WI38 (cell line): ENCODE measurements at regions not wholly inside any gene's neighbourhood (a gene's known extent, or its start where the extent isn't known, plus 50 kb on each side); places are given as distances from the start of the nearest gene placed in this dataset.

ENCODE experiments used
- H3K4me3 ChIP-seq: 2 replicates; pipeline ENCODE4 v1.5.1; 2011; ENCODE audit warnings: low read depth, mild to moderate bottlenecking, control low read depth, low read length
- CTCF ChIP-seq: IDR thresholded peaks from 2 replicates; pipeline ENCODE4 v1.5.1; 2012; ENCODE audit warnings: low read depth, mild to moderate bottlenecking, control low read depth, low read length

GRCh38 chr6:4354181-4354580 lies 218.8 kb upstream of the ECI2 start:
- H3K4me3 ChIP-seq = no peak overlapping the region
- no peak for TF ChIP-seq CTCF

GRCh38 chr6:4352731-4353130 lies 217.4 kb upstream of the ECI2 start:
- TF ChIP-seq CTCF = no peak
- no peak overlapping the region for H3K4me3 ChIP-seq

GRCh38 chr6:4352322-4352669 lies 216.9 kb upstream of the ECI2 start:
- H3K4me3 ChIP-seq = peak overlapping the region; percentile 39
- TF ChIP-seq CTCF = no peak

- H3K4me3 ChIP-seq = peak overlapping the region; percentile 39
- no peak for TF ChIP-seq CTCF
These were observed 216.3 kb upstream of the ECI2 start for GRCh38 chr6:4351520-4352321.

- TF ChIP-seq CTCF = no peak
- peak overlapping the region; percentile 39 for H3K4me3 ChIP-seq
These were observed 215.5 kb upstream of the ECI2 start for GRCh38 chr6:4350567-4351519.

- H3K4me3 ChIP-seq = no peak overlapping the region
These were observed 214.6 kb upstream of the ECI2 start for GRCh38 chr6:4349931-4350330.

More at GRCh38 chr6:4349931-4350330, 214.6 kb upstream of the ECI2 start:
- TF ChIP-seq CTCF = no peak
